ENCODE measurements at regions not wholly inside any gene's neighbourhood (a gene's known extent, or its start where the extent isn't known, plus 50 kb on each side); places are given as distances from the start of the nearest gene placed in this dataset.

GRCh38 chr2:200222791-200223190 is 83.7 kb upstream of the SPATS2L start:
- POLR2A ChIA-PET, result no interaction called here
- no peak for DNase-seq (ENCODE audit: extremely low spot score)
- CTCF ChIA-PET, result no interaction called here
- no peak for TF ChIP-seq CTCF (IDR thresholded peaks at IDR 0.05; ENCODE audit: control extremely low read depth, extremely low read depth, low read depth, missing control alignments)

- CTCF ChIA-PET, result no interaction called here
- DNase-seq (ENCODE audit: extremely low spot score), result no peak
- POLR2A ChIA-PET, result no interaction called here
- TF ChIP-seq CTCF (IDR thresholded peaks at IDR 0.05; ENCODE audit: control extremely low read depth, extremely low read depth, low read depth, missing control alignments), result no peak
Observed at GRCh38 chr2:200223205-200223784, 83.2 kb upstream of the SPATS2L start.

- ChIA-PET POLR2A (no interaction called here), CTCF (interaction anchor here (1.1 to 1.2 kb wide), 2 partner anchors 181 to 255 kb away, joined by 3 read pairs; no protein-coding TSS in a partner anchor)
- no peak for TF ChIP-seq CTCF (IDR thresholded peaks at IDR 0.05; ENCODE audit: control extremely low read depth, extremely low read depth, low read depth, missing control alignments)
- DNase-seq (ENCODE audit: extremely low spot score), result no peak
Observed at GRCh38 chr2:200225951-200226350, 80.5 kb upstream of the SPATS2L start.

- ChIA-PET POLR2A (no interaction called here), CTCF (interaction anchor here (1.2 to 1.6 kb wide), 2 partner anchors 11 to 254 kb away, joined by 3 read pairs; no protein-coding TSS in a partner anchor)
- DNase-seq (ENCODE audit: extremely low spot score), result no peak
- no peak for TF ChIP-seq CTCF (IDR thresholded peaks at IDR 0.05; ENCODE audit: control extremely low read depth, extremely low read depth, low read depth, missing control alignments)
Observed at GRCh38 chr2:200226451-200227426, 79.8 kb upstream of the SPATS2L start.

GRCh38 chr2:200230716-200231115 is 75.8 kb upstream of the SPATS2L start:
- ChIA-PET CTCF (no interaction called here), POLR2A (no interaction called here)
- DNase-seq (ENCODE audit: extremely low spot score), result no peak
- no peak for TF ChIP-seq CTCF (IDR thresholded peaks at IDR 0.05; ENCODE audit: control extremely low read depth, extremely low read depth, low read depth, missing control alignments)

GRCh38 chr2:200235533-200235932 is 71.0 kb upstream of the SPATS2L start:
- POLR2A ChIA-PET, result no interaction called here
- no peak for DNase-seq (ENCODE audit: extremely low spot score)
- no peak for TF ChIP-seq CTCF (IDR thresholded peaks at IDR 0.05; ENCODE audit: control extremely low read depth, extremely low read depth, low read depth, missing control alignments)
- CTCF ChIA-PET, result no interaction called here

Measured in GM10248 (cell line).